Lower leg skin (tissue), 3 donors: ENCODE measurements at regions not wholly inside any gene's neighbourhood (a gene's known extent, or its start where the extent isn't known, plus 50 kb on each side); places are given as distances from the start of the nearest gene placed in this dataset.

ENCODE experiments used
- CTCF ChIP-seq, 3 donors: fragments of 450-650 bp; IDR thresholded peaks; one replicate each; pipeline ENCODE4 v1.5.1; 2016; ENCODE audit warnings: antibody characterized with exemption in 3 of 3, mild to moderate bottlenecking in 3 of 3, moderate library complexity in 2 of 3
- POLR2A ChIP-seq, 2 donors: fragments of 450-650 bp; IDR thresholded peaks; one replicate each; pipeline ENCODE4 v1.6.1; 2016 to 2017; ENCODE audit warnings: antibody characterized with exemption in 2 of 2, mild to moderate bottlenecking in 1 of 2, moderate library complexity in 1 of 2

- TF ChIP-seq POLR2A (IDR thresholded peaks at IDR 0.05) (no peak), CTCF (IDR thresholded peaks at IDR 0.05) (no peak)
Measured at GRCh38 chr4:183853548-183853940, 51.6 kb upstream of the STOX2 start.
